ENCODE measurements at regions not wholly inside any gene's neighbourhood (a gene's known extent, or its start where the extent isn't known, plus 50 kb on each side); places are given as distances from the start of the nearest gene placed in this dataset.

GRCh38 chr14:36465178-36465577, 54.9 kb downstream of the NKX2-1 start:
- ATAC-seq (ENCODE audit: low read depth in 2 of 2) (no peak), DNase-seq (no peak)
- H3K27ac Mint-ChIP-seq: no peak overlapping the region
- H3K9me3 Mint-ChIP-seq: peaks cover 0 to 6% (median 0%) of the 10 kb centered on the region in 7 donors
- H3K36me3 Mint-ChIP-seq: no peaks in the 10 kb centered on the region
- H3K27me3 Mint-ChIP-seq: peaks cover 4 to 29% (median 9%) of the 10 kb centered on the region in 3 donors
- H3K4me1 Mint-ChIP-seq: no peaks in the 10 kb centered on the region
- no peak overlapping the region for H3K4me3 Mint-ChIP-seq

GRCh38 chr14:36462890-36463289, 57.1 kb downstream of the NKX2-1 start:
- Mint-ChIP-seq H3K27me3 (peaks cover 10 to 31% (median 13%) of the 10 kb centered on the region in 3 donors), H3K4me3 (no peak overlapping the region)

GRCh38 chr14:36455241-36455627, 64.8 kb downstream of the NKX2-1 start:
- Mint-ChIP-seq H3K4me3 (no peak overlapping the region), H3K27me3 (peaks cover 7 to 10% (median 8%) of the 10 kb centered on the region in 3 donors), H3K36me3 (no peaks in the 10 kb centered on the region), H3K27ac (no peak overlapping the region), H3K9me3 (peaks cover 0 to 3% (median 0%) of the 10 kb centered on the region in 7 donors), H3K4me1 (no peaks in the 10 kb centered on the region)
- ATAC-seq (ENCODE audit: low read depth in 2 of 2) (no peak), DNase-seq (no peak)

More at GRCh38 chr14:36462890-36463289, 57.1 kb downstream of the NKX2-1 start:
- ATAC-seq (ENCODE audit: low read depth in 2 of 2): no peak
- DNase-seq: no peak
- H3K36me3 Mint-ChIP-seq: no peaks in the 10 kb centered on the region
- peaks cover 0 to 6% (median 0%) of the 10 kb centered on the region in 7 donors for H3K9me3 Mint-ChIP-seq
- no peaks in the 10 kb centered on the region for H3K4me1 Mint-ChIP-seq
- no peak overlapping the region for H3K27ac Mint-ChIP-seq

- Mint-ChIP-seq H3K9me3 (peaks cover 0 to 3% (median 0%) of the 10 kb centered on the region in 7 donors), H3K27ac (no peak overlapping the region), H3K27me3 (peaks cover 3 to 8% (median 6%) of the 10 kb centered on the region in 3 donors), H3K4me3 (no peak overlapping the region), H3K4me1 (no peaks in the 10 kb centered on the region), H3K36me3 (no peaks in the 10 kb centered on the region)
- DNase-seq (no peak), ATAC-seq (ENCODE audit: low read depth in 2 of 2) (no peak)
Measured at GRCh38 chr14:36454599-36455240, 65.3 kb downstream of the NKX2-1 start.

- ATAC-seq (ENCODE audit: low read depth in 2 of 2): no peak
- Mint-ChIP-seq H3K27me3 (peaks cover 0 to 3% (median 2%) of the 10 kb centered on the region in 3 donors), H3K36me3 (no peaks in the 10 kb centered on the region), H3K4me1 (no peaks in the 10 kb centered on the region), H3K4me3 (no peak overlapping the region), H3K27ac (no peak overlapping the region), H3K9me3 (peaks cover 0 to 5% (median 2%) of the 10 kb centered on the region in 7 donors)
- no peak for DNase-seq
Measured at GRCh38 chr14:36452860-36453259, 67.2 kb downstream of the NKX2-1 start.

- ATAC-seq (ENCODE audit: low read depth in 2 of 2): no peak
- Mint-ChIP-seq H3K4me3 (no peak overlapping the region), H3K36me3 (no peaks in the 10 kb centered on the region), H3K27me3 (peaks cover 0 to 3% (median 0%) of the 10 kb centered on the region in 3 donors), H3K27ac (no peak overlapping the region), H3K4me1 (no peaks in the 10 kb centered on the region), H3K9me3 (peaks cover 0 to 5% (median 2%) of the 10 kb centered on the region in 7 donors)
- no peak for DNase-seq
Measured at GRCh38 chr14:36451310-36452065, 68.5 kb downstream of the NKX2-1 start.

- H3K27me3 Mint-ChIP-seq: peaks cover 0 to 11% (median 0%) of the 10 kb centered on the region in 3 donors
- H3K4me1 Mint-ChIP-seq: no peaks in the 10 kb centered on the region
- no peaks in the 10 kb centered on the region for H3K36me3 Mint-ChIP-seq
- no peak overlapping the region for H3K4me3 Mint-ChIP-seq
- peaks cover 0 to 4% (median 0%) of the 10 kb centered on the region in 7 donors for H3K9me3 Mint-ChIP-seq
- ATAC-seq (ENCODE audit: low read depth in 2 of 2) (no peak), DNase-seq (no peak)
- H3K27ac Mint-ChIP-seq: no peak overlapping the region
Measured at GRCh38 chr14:36450550-36450949, 69.5 kb downstream of the NKX2-1 start.

- DNase-seq: no peak
- ATAC-seq (ENCODE audit: low read depth in 2 of 2): no peak
- Mint-ChIP-seq H3K36me3 (no peaks in the 10 kb centered on the region), H3K9me3 (peaks cover 0 to 4% (median 0%) of the 10 kb centered on the region in 7 donors), H3K4me1 (no peaks in the 10 kb centered on the region), H3K27ac (no peak overlapping the region), H3K4me3 (no peak overlapping the region), H3K27me3 (peaks cover 0 to 11% (median 0%) of the 10 kb centered on the region in 3 donors)
Measured at GRCh38 chr14:36449903-36450302, 70.1 kb downstream of the NKX2-1 start.

GRCh38 chr14:36443374-36443773, 76.7 kb downstream of the NKX2-1 start:
- H3K4me1 Mint-ChIP-seq: no peaks in the 10 kb centered on the region
- ATAC-seq (ENCODE audit: low read depth in 2 of 2) (no peak), DNase-seq (no peak)
- no peak overlapping the region for H3K4me3 Mint-ChIP-seq
- H3K27me3 Mint-ChIP-seq: peaks cover 11 to 27% (median 19%) of the 10 kb centered on the region in 3 donors
- H3K36me3 Mint-ChIP-seq: no peaks in the 10 kb centered on the region
- no peak overlapping the region for H3K27ac Mint-ChIP-seq
- peaks cover 0 to 1% (median 0%) of the 10 kb centered on the region in 7 donors for H3K9me3 Mint-ChIP-seq

GRCh38 chr14:36442824-36443241, 77.2 kb downstream of the NKX2-1 start:
- Mint-ChIP-seq H3K27me3 (peaks cover 11 to 32% (median 19%) of the 10 kb centered on the region in 3 donors), H3K9me3 (peaks cover 0 to 1% (median 0%) of the 10 kb centered on the region in 7 donors), H3K36me3 (no peaks in the 10 kb centered on the region), H3K4me1 (no peaks in the 10 kb centered on the region), H3K4me3 (no peak overlapping the region), H3K27ac (no peak overlapping the region)
- DNase-seq (no peak), ATAC-seq (ENCODE audit: low read depth in 2 of 2) (no peak)

- no peak for DNase-seq
- Mint-ChIP-seq H3K4me1 (no peaks in the 10 kb centered on the region), H3K4me3 (no peak overlapping the region), H3K27ac (no peak overlapping the region), H3K27me3 (peaks cover 11 to 26% (median 19%) of the 10 kb centered on the region in 3 donors), H3K9me3 (peaks cover 0 to 1% (median 0%) of the 10 kb centered on the region in 7 donors), H3K36me3 (no peaks in the 10 kb centered on the region)
- ATAC-seq (ENCODE audit: low read depth in 2 of 2): no peak
Measured at GRCh38 chr14:36441283-36441682, 78.7 kb downstream of the NKX2-1 start.

GRCh38 chr14:36439766-36440165, 80.3 kb downstream of the NKX2-1 start:
- DNase-seq: no peak
- Mint-ChIP-seq H3K27me3 (peaks cover 11 to 21% (median 19%) of the 10 kb centered on the region in 3 donors), H3K4me1 (no peaks in the 10 kb centered on the region), H3K9me3 (peaks cover 0 to 1% (median 0%) of the 10 kb centered on the region in 7 donors), H3K36me3 (no peaks in the 10 kb centered on the region), H3K27ac (no peak overlapping the region), H3K4me3 (no peak overlapping the region)
- no peak for ATAC-seq (ENCODE audit: low read depth in 2 of 2)

- Mint-ChIP-seq H3K36me3 (no peaks in the 10 kb centered on the region), H3K27ac (no peak overlapping the region), H3K9me3 (peaks cover 0 to 1% (median 0%) of the 10 kb centered on the region in 7 donors), H3K4me3 (no peak overlapping the region), H3K27me3 (peaks cover 10 to 19% (median 17%) of the 10 kb centered on the region in 3 donors), H3K4me1 (no peaks in the 10 kb centered on the region)
- no peak for ATAC-seq (ENCODE audit: low read depth in 2 of 2)
- DNase-seq: no peak
Measured at GRCh38 chr14:36438883-36439282, 81.1 kb downstream of the NKX2-1 start.

- no peak for DNase-seq
- H3K27ac Mint-ChIP-seq: no peak overlapping the region
- H3K9me3 Mint-ChIP-seq: peaks cover 0 to 4% (median under 1%) of the 10 kb centered on the region in 7 donors
- no peak overlapping the region for H3K4me3 Mint-ChIP-seq
- no peak for ATAC-seq (ENCODE audit: low read depth in 2 of 2)
- H3K27me3 Mint-ChIP-seq: peaks cover 0 to 11% (median 3%) of the 10 kb centered on the region in 3 donors
- H3K4me1 Mint-ChIP-seq: no peaks in the 10 kb centered on the region
- H3K36me3 Mint-ChIP-seq: no peaks in the 10 kb centered on the region
Measured at GRCh38 chr14:36430662-36431084, 89.4 kb downstream of the NKX2-1 start.

All from naive B cell (primary cell).